ENCODE measurements at regions not wholly inside any gene's neighbourhood (a gene's known extent, or its start where the extent isn't known, plus 50 kb on each side); places are given as distances from the start of the nearest gene placed in this dataset.
"Not testable (repeated sequence)": the region's sequence is repeated elsewhere in the genome, so short reads cannot be mapped to it uniquely, and the experiment has no call there.

- DNase-seq (ENCODE audit: low spot score) = no peak
Observed at GRCh38 chr11:71383461-71383860, 64.7 kb downstream of the DHCR7 start.

- no peak for DNase-seq (ENCODE audit: low spot score)
Observed at GRCh38 chr11:71381781-71382505, 66.2 kb downstream of the DHCR7 start.

GRCh38 chr11:71379701-71380100, 68.5 kb downstream of the DHCR7 start:
- DNase-seq (ENCODE audit: low spot score) = no peak

GRCh38 chr11:71373791-71374454, 74.3 kb downstream of the DHCR7 start:
- DNase-seq (ENCODE audit: low spot score) = no peak

- DNase-seq (ENCODE audit: low spot score) = no peak
Observed at GRCh38 chr11:71372693-71373657, 75.2 kb downstream of the DHCR7 start.

- DNase-seq (ENCODE audit: low spot score) = no peak
Observed at GRCh38 chr11:71371674-71372069, 76.5 kb downstream of the DHCR7 start.

- DNase-seq (ENCODE audit: low spot score) = no peak
Observed at GRCh38 chr11:71370895-71371673, 77.1 kb downstream of the DHCR7 start.

GRCh38 chr11:71370020-71370747, 78.0 kb downstream of the DHCR7 start:
- no peak for DNase-seq (ENCODE audit: low spot score)

- no peak for DNase-seq (ENCODE audit: low spot score)
Observed at GRCh38 chr11:71369411-71369810, 78.8 kb downstream of the DHCR7 start.

GRCh38 chr11:71368966-71369365, 79.2 kb downstream of the DHCR7 start:
- DNase-seq (ENCODE audit: low spot score) = no peak

GRCh38 chr11:71367756-71368155, 80.4 kb downstream of the DHCR7 start:
- no peak for DNase-seq (ENCODE audit: low spot score)

GRCh38 chr11:71367276-71367675, 80.9 kb downstream of the DHCR7 start:
- DNase-seq (ENCODE audit: low spot score) = not testable (repeated sequence)

- no peak for DNase-seq (ENCODE audit: low spot score)
Observed at GRCh38 chr11:71366076-71366475, 82.1 kb downstream of the DHCR7 start.

- DNase-seq (ENCODE audit: low spot score) = no peak
Observed at GRCh38 chr11:71365626-71366025, 82.6 kb downstream of the DHCR7 start.

- DNase-seq (ENCODE audit: low spot score) = no peak
Observed at GRCh38 chr11:71364806-71365205, 83.4 kb downstream of the DHCR7 start.

- DNase-seq (ENCODE audit: low spot score) = no peak
Observed at GRCh38 chr11:71364176-71364671, 84.0 kb downstream of the DHCR7 start.

- no peak for DNase-seq (ENCODE audit: low spot score)
Observed at GRCh38 chr11:71363721-71364120, 84.5 kb downstream of the DHCR7 start.

- DNase-seq (ENCODE audit: low spot score) = no peak
Observed at GRCh38 chr11:71358963-71359567, 89.1 kb downstream of the DHCR7 start.

- no peak for DNase-seq (ENCODE audit: low spot score)
Observed at GRCh38 chr11:71358122-71358728, 90.0 kb downstream of the DHCR7 start.

GRCh38 chr11:71357414-71357813, 90.8 kb downstream of the DHCR7 start:
- DNase-seq (ENCODE audit: low spot score) = no peak

All from mucosa of gallbladder (tissue), 1 donor.